ENCODE measurements at regions not wholly inside any gene's neighbourhood (a gene's known extent, or its start where the extent isn't known, plus 50 kb on each side); places are given as distances from the start of the nearest gene placed in this dataset.
A peak's percentile ranks its signal among the peaks of the same experiment; 100 is the strongest.

DNA sequence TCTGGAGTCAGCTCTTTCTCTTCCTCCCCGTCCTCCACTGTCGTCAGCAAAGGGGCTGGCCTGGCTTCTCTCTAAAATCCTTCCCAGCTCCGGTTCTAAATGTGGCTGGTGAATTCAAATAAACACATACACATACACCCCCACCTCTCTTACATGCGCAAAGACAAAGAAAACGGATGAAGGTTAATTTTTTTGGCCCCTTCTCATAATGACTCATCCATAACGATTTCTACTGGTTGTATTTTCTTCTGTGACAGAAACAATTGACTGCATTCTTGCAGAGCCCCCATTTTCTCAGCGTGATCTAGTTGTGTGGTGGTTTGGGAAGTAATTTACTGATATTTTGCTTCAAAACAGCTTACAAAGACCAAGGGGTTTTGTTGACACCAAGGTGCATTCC is 130.0 kb upstream of the NTM start:
- no peak for TF ChIP-seq CTCF (IDR thresholded peaks at IDR 0.05)

- TF ChIP-seq CTCF (IDR thresholded peaks at IDR 0.05): no peak
These were observed 127.9 kb upstream of the NTM start for GRCh38 chr11:131242476-131243000.

DNA sequence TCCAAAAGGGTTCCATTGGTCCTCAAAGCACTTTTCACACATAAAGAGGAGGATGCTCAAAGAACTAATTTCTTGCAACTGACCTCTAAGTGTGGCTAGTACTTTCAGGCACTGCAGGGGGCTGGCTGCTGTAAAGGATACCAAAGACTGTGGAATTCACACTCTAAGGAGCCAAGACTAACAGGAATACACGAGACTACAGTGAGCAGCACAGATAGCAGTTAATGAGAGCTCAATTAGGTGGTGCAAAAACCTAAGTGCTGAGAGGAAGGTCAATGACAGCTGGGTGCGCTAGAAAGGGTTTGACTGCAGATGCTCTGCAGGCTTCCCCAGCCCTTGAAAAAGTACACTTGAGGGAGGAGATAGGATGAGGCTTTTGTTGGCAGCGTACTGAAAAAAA is 124.3 kb upstream of the NTM start:
- TF ChIP-seq CTCF (IDR thresholded peaks at IDR 0.05): no peak

DNA sequence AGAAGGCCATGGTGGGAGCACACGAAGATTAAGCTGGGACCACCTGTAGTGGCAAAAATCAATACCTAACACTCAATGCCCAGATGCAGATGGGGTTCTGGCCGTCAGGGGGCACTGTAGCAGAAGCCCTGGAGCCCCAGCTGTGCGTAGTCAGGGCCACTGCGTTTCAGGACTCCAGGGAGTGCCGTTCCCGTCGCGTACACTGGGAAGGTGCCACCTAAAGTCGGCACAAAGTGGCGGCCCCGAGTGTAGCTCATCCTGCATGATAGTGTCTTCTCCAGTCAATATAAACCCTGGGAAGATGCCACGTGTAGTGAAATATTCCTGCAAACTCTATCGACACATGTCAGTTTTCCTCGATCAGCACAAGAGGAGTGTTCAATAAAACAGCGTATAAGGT is 123.8 kb upstream of the NTM start:
- peak; percentile 78 for TF ChIP-seq CTCF (IDR thresholded peaks at IDR 0.05)

- no peak for TF ChIP-seq CTCF (IDR thresholded peaks at IDR 0.05)
These were observed 121.8 kb upstream of the NTM start for GRCh38 chr11:131248588-131248987.

DNA sequence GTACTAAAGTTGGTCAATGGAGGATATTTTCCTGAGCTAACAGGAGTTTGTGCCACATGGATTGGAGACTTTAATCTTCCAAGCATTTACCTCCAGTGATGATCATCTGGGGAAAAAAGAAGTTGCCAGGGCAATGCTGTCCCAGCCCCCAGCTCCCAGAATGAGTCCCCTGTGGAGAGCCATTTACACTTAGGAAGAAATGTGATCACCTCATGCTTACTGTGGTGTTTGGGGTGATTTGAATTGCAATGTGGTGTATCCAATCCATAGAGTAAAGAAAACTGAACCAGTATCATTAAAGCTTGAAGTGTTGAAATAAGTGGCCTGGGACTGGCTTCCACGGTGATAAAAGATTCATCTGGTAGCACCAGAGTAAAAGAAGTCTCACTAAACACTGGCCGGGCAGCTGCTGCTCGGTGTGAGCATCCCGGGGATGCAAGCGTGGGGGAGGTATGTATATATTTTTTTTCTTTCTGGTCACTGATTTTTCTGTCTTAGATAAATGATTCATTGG is 117.2 kb upstream of the NTM start:
- TF ChIP-seq CTCF (IDR thresholded peaks at IDR 0.05): no peak

- TF ChIP-seq CTCF (IDR thresholded peaks at IDR 0.05): no peak
These were observed 116.7 kb upstream of the NTM start for GRCh38 chr11:131253656-131254151.

DNA sequence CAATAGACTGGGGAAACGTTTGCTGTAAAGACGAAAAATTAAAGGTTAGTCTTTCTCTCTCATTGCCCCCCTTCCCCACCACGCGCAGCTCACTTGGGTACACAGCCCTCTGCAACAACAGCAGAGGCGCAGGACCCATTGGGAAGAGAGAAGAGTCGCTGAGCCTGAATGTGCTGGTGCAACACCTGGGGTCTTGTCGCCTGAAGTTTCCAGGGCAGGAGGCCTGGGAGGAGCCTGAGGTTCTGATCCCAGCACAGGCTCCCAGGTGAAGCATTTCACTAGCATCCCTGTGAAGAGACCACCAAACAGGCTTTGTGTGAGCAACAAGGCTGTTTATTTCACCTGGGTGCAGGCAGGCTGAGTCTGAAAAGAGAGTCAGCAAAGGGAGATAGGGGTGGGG is 116.2 kb upstream of the NTM start:
- no peak for TF ChIP-seq CTCF (IDR thresholded peaks at IDR 0.05)
